Hepatic stellate cell (primary cell): ENCODE measurements at regions not wholly inside any gene's neighbourhood (a gene's known extent, or its start where the extent isn't known, plus 50 kb on each side); places are given as distances from the start of the nearest gene placed in this dataset.

Experiments used
- DNase-seq: peaks from one replicate; pipeline ENCODE4 v3.0.0; 2011; ENCODE audit warnings: low spot score

DNA sequence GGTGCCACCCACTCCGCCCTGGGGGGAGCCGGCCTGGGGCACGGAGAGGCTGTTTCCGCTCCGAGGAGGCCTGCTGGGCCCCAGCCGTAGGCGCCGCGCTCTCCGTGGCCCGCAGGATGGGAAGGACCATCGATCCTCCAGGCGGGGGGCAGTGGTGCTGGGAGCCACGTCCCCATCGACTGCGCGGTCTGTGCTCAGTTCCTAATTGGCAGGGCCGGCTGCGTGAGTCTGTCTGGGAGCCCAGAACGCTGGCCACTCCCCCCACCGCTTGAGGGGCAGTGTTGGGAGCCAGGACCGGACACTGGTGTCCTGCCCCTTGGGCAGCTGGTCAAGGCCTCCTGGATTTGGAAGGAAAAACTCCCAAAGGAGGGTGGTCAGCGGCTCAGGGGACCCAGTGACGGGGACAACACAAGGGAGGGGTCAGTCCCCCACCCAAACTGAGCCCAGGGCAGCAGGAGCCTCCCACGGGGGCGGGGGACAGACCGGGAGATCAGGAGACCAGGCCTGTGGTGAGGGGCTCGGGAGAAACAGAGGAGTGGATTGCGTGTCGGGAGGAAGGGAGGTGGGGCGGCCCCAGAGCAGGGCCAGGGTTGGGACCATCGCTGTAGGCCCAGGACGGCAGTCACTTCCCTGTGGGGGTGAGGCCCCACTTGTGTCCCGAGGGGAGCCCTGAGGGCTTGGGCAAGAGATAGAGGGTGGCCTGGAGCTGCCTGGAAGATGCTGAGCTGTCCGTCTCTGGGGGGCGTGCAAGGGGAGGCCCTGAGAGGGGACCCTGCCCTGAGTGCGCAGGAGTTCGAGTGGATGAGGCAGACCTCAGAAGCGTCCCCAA is 89.0 kb downstream of the UNCX start:
- no peak for DNase-seq

DNA sequence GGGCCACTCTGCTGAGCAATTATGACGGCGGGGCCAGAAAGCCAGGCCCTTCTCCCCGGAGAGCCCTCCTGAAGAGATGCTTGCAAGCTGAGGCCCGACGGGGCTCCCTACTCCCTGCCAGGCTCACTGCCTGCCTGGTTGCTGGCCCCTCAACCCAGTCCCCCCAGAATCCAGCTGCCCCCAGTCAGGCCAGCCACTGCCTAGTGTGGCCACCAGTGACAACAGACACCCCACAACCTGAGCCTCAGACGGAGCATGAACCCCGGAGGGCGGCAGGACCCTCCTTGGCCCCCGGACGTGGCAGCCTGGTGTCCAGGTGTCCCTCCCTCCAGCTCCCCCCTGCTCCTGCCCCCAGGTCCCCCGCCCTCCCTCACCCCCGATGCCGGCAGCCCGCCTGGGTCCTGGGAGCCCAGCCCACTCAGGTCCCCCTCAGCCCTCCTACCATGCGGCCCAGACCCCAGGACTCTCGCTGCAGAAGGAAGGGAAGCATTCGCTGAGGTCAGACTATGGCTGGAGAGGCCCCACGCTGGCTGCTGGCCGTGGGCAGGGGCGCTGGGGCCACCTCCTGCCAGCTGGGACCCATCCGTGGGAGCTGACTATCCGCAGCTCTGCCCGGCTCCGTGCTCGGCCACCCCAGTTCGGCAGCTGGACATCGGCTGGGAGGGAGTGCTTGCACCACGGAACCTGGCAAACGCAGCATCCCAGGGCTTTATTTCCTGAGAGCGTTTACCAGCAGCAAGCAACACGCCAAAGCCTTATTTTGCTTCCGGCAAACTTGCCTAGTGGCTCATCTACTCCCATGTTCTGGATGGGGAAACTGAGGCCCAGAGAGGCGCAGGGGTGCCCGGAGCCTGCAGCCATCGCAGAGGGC is 89.8 kb downstream of the UNCX start:
- no peak for DNase-seq

DNA sequence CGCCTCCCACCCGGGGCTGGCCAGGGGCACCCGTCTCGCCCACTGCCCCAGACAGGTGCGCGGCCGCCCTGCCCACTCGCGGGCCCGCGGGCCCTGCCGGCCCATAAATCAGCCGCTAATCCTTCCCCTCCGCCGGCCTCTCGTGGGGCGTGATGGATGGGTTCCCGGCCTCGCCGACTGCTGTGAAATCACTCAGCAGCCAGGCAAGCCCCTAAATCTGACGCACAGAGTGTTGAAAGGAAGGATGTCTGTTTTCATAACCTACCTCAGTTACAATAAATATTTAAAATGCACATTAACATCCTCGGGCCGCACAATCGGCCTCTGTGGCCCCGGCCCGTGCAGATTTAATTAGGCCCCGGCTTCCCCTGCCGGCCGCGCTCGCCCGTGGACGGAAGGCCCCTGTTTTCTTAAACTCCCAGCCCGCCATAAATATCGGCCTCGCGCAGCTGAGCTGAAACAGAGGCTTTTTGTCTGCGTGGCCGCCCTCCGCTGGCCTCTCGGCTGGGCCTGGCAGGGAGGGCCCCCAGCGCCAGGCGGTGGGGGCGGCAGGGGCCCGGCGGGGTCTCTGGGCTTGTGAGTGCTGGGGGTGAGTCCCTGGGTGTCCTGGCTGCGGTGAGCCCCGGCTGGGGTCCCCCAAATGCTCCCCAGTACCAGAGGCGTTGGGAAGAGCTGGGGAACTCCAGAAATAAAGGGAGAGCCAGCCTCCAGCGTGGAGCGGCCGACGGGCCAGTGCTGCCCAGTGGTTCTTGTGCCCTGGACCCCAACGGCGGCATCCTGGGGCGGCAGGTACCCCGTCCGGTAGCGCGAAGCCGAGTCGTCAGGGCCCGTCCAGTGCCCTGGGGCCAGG is 90.7 kb downstream of the UNCX start:
- no peak for DNase-seq

DNA sequence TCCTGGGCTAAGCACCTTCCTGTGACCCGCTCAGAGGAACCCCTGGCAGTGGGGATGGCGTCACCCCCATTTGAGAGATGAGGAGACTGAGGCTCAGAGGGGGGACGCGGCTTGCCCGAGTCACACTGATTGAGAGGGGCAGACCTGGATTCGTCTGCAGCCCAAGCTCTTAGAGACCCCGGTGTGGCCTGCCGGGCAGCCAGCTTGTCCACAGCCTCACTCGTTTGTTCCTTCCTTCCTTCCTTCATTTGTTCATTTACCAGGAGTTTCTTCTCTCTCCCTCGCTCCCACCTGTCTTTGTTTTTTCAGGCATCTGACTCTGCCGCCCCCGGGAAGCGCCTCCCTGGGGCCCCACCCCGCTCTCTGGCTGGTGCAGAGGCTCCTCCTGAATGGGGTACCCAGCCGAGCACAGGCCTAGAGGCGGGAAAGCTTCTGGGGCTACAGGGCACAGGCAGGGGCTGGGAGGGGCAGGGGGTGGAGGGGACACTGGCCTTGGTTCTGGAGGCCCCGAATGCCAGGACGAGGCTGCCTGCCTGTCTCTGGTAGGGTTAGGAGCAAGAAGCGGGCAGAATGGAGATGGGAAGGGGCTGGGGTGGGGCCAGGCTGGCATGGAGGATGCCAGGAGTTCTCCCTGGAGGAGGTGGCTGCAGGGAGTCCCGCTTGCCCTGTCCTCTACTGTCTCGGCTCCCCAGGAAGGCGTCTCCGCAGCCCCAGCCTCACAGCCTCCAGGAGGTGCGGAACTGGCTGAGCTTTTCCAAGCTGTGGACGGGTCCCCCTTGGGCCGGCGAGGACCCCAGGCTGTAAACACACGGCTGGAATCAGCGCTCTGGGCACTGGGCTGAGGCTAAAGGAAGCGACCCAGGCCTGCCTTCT is 91.6 kb downstream of the UNCX start:
- no peak for DNase-seq

DNA sequence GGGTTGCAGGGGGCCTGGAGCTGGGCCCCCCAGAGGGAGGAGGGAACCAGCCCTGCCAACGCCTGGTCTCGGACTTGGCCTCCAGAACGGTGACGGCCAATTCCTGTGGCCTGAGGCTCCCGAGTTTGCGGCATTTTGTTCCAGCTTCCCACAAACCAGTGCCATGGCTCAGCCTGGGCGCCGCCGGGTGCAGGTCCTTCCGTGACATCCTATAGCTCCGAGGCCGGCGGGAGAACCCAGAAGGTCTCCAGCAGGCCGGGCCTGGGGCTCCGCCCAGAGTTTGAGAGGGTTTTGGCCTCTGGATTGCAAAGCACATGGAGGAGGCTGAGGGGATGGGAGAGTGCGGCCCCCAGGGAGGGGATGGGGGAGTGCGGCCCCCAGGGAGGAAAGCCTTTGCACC is 92.6 kb downstream of the UNCX start:
- no peak for DNase-seq

DNA sequence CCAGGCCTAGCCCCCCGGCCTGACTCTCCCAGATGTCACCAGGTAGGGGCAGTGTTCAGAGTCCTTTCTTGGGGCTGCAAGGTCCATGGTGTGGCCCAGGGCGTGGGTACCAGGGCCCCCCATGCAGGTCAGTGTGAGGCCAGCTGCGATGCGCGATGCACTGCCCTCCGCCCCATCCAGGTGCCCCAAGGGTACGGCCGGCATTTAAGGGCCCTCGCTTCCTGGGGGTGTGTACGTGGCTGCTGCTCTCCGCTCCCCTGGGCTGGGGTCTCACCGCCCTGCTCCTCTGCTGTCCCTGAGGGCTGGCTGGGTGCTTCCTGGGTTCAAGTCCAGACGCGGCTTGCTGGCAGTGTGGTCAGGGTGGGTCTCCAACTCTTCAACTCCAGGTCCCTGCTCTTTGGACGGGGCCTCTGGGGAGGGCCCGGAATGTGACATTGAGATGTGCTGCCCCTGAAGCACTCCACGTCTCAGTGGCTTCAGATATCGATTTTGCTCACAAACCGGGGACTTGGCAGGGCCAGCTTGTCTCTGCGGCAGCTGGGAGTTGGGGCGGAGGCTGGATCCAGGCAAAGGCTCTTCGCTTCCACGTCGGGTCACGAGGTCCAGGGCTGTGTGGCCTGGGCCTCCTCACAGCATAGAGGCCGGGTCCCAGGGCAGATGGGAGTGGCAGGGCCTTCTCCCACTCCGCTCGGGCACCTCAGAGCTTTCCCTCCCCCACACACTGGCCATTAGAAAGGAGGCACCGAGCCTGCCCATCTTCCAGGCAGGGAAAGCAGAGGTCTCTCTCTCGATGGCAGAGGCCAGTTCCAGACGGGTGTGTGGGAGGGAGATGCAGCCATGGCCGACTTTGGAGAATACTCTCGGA is 93.2 kb downstream of the UNCX start:
- no peak for DNase-seq

DNA sequence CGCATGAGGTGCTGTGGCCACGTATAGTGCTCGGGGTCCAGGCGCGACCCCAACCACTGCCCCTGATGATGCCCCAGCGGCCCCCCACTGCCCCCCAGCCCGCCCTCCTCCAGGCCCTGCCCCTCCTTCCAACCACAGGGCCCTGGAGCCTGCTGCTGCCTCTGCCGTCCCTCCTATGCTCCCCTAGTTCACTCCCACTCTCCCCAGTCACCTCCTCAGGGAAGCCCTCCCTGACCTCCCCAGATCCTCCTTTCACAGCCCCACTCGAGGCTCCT is 93.8 kb downstream of the UNCX start:
- DNase-seq = no peak

DNA sequence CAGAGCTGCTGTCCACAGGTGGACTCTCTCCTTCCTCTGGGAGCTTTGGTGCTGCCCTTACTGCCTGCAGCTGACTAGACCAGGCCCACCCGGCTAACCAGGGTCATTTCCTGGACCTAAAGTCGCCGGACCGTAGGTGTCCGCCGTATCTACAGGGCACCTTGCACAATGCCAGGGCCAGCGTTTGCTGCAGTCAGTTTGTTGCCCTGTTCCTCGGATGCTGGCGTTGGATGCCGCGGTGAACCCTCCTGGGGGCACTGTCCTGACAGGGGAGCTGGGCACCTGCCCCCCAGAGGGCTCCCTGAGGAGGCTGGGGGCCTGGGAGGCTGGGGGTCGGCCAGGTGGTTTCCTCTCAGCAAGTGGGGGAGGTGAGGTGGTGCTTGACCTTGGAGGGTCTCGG is 96.6 kb downstream of the UNCX start:
- DNase-seq = no peak

DNA sequence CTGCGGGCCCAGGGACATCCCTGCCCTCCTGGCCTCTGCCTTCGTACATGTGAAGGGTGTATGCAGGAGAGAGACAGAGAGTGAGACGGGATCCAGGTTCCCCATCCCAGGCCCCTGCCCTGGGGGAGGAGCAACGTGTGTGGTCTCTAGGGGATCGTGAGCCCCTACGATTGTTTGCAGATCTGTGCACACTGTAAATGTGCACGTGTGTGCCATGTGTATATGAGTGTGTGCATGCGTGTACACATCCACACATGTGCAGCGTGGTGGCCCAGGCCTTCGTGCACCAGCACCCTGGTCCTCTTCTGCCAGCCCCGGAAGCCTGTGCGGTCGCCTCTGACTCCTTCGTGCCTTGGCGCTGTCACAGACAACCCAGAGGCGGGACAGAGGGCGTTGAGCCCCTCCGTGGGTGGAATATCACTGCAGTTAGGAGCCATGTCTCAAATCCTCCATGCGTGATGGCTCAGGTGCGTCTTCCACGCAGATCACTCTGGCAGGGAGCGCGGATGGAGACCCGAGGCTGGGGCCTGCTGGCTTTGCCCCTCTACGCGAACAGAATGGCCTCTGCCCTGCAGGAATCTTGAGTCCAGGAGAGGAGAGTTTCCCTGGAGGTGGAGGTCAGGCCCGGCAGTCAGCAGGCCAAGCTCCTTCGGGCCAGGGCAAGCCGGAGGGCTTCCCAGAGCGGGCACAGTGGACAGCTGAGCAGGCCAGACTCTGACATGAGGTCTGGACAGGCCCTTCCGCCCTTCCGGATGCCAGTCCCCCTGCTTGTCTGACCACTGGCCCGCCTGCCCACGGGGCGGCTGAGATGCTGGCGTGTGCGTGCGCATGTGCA is 97.5 kb downstream of the UNCX start:
- no peak for DNase-seq

DNA sequence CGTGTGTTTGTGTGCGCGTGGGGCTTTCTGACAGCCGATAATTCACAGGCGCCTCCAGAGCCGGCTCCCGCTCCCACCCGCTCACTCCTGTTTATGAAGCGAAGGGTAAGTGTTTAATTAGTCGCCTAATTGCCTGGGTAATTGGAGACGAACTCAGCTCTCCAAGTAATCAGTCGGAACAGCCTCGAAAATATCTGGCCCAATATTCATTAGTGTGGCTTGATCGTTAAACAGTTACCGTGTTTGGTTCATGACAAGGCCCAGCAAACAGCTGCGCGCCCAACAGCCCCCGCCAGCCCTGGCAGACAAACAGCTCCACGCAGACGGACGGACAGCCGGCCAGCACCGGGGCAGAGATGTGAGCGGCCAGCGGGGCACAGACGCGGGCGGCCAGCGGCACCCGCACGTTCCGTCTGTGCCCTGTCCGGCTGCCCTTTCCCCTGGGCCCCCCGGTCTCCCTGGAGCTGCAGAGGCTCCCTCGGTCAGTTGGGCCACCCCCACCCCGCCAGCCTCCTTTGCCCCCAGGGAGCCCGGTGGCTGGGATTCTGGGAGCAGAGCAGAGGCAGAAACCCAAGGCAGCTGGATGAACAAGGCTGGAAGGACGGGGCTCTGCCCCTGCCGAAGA is 98.2 kb downstream of the UNCX start:
- DNase-seq = no peak

DNA sequence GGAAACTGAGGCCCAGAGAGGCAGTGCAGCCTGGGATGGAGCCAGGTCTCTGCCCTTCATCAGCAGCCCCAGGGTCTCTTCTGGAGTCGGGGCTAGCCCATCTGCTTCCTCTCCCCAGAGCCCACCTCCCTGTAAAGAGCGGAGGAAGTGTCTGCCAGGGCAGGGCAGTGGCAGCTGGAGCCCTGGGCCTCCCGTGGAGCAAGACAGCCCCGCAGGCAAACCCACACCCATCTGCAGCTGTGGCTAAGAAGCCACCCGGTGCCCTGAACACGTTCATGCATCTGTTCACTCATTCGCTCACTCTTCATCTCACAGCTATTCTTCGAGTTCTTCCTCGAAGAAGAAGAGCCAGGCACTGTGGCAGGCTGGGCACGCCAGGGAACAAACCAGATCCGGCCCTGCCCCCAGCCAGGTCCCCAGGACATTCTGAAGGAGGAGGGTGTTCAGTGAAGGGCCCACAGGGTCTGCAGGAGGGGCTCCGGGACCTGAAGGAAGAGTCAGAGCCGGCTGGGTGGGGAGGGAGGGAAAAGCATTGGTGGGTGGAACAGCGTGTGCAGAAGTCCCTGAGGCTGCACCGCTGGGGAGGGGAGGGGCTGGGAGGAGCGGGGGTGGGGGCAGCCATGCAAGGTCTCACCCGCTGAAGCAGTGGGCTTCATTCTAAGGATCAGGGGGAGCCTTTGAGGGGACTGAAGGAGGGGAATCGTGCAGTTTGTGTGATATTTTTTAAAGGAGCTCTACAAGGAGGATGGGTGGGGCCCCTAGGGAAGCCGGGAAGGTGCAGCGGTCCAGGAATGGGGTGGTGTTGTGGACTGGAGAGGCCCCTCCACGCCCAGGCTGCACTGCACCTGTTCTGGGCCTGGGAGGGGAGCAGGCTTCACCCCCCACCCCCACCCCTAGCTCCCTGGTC is 99.1 kb downstream of the UNCX start:
- DNase-seq = no peak

DNA sequence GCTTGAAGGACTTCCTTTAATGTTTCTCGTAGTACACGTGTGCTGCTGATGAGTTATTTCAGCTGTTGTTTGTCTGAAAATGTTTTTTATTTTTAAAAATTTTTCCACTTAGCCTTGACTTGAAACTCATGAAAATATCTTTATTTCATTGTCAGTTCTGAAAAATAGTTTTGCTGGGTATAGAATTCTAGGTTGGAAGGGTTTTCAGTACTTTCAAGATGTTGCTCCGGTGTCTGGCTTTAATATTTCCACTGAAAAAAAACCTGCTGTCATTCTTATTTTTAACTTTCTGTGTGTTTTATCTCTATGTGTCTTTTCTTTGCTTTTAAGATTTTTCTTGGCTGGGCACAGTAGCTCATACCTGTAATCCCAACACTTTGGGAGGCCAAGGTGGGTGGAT is 103.8 kb downstream of the UNCX start:
- DNase-seq = no peak

DNA sequence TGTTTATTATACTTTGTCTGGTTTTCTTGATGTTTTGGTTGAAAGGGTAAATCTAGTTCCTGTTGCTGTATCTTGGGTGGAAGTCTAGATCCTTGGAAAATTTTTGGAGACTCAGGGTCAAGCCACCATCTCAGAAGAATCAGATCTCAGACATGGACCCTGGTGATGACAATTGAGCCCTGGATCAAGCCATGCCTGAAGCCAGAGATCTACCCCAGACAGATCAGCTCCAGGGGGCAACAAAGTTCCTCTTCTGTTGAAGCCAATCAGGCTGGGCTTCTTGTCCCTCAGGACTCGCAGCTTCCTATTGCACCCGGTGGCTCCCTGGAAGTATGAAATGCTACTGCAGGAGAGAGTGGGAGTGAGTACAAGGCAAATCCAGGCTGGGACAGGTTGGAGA is 106.9 kb downstream of the UNCX start:
- no peak for DNase-seq

DNA sequence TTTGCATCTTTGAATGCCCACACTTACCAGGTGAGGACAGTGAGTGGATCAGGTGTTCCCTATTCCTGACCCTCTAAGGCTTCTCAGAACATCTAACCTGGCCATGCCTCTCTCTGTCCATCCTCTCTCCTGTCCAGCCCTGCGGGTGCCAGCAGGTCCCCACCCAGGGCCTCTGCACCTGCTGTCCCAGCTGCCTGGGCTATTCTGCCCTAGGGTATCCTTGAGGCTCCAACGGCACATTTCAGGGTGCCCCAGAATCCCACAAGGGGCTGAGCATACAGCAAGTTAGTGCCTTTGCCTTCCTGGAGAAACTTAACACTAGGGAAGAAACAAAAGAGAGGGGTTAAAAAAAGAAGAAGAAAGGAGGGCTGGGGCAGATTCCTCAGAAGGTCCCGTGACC is 107.4 kb downstream of the UNCX start:
- no peak for DNase-seq

DNA sequence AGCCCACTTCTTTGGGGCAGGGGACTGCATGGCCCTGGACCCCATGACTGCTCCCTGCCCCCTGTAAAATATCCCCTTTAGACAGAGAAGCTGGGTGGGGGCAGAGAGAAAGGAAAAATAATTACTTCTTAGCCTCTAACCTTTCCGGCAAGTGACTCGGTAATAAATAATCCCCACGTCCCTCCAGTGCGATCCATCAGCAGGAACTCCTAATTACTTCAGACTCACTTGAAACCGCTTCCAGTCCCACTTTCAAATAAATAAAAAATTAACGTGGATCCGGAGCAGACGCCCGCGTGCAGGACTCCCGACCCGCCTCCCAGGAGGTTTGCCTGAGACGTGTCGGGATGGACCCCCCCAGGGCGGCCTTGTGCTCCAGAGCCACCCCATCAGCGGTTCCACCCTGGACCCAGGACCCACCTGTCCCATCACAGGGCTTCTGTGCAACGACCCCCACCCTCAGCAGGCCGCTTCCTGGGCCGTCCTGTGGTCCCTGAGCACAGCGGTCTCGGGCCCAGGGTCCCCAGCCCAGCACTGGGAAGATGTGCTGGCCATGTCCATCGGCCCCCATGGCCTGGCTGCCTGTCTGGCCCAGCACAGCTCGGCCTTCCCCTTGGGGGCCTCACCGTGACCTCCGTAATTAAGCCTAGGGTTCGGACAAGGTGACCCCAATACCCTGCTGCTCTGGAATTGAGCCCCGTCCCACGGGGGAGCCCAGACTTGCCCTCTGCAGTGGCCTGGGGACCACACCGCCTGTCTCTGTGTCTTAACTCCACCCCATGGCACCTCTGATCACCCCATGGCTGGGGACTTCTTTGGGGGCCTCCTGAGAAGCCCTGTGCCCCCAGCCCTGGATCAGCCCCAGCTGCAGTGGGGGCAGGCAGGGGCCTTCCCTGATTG is 108.0 kb downstream of the UNCX start:
- no peak for DNase-seq

DNA sequence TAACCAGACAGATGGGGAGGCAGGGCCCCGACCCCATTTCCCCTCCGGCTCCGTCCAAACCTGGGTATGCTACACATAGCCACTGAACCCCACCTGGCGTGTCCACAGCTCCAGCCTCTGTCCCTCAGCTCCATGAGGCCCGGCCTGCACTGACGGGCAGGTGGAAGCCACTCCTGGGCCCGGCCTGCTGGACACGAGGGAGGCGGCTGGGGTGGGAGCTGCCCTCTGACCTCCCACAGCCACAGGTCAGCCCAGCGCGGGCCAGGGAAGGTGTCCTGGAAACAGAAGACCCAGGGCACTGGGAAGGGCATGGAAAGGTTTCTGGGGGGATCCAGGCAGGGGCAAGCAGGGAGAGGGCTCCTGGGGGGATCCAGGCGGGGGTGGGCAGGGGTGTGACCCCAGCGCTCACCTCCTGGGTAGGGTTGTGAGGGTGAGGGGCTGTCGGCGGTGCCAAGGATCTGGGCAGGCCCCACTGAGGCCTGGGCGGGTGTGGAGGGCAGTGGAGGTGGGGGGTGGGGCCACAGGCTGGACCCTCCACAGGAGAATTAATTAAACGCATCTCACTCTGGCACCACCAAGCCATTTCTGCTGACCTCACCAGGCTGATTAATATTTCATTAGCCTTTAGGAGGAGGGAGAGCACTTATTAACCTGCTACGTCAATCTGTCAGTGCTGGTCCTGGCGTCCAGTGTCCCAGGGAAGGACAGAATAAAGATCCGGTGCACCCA is 108.9 kb downstream of the UNCX start:
- no peak for DNase-seq
